GM12874 (cell line): ENCODE measurements at regions not wholly inside any gene's neighbourhood (a gene's known extent, or its start where the extent isn't known, plus 50 kb on each side); places are given as distances from the start of the nearest gene placed in this dataset.

ENCODE experiments used
- TF ChIP-seq, protein P1 (sequence below): IDR thresholded peaks from 2 replicates; pipeline ENCODE4 v1.5.1; 2011; ENCODE audit warnings: low read depth, mild to moderate bottlenecking, control low read depth, low read length, moderate library complexity; ENCODE audit not compliant: insufficient read depth

DNA sequence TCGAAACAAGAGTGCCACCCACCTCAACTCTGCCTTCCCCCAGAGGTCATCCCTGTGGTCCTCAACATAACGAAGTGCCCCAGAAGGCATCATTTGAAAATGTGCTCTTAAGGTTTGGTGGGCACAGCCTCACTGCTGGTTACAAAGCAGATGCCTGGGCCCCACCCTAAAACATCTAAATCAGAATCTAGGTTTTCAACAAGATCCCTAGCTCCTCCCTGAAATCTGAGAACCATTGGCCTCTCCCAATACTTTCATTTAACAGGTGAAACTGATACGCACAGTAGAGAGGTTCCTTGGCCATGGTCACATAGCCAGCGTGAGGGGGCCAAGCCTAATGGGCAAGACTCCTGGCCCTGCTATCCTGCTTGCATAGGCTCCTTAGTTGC lies 376.2 kb upstream of the CLINT1 start:
- TF ChIP-seq, protein P1, sequence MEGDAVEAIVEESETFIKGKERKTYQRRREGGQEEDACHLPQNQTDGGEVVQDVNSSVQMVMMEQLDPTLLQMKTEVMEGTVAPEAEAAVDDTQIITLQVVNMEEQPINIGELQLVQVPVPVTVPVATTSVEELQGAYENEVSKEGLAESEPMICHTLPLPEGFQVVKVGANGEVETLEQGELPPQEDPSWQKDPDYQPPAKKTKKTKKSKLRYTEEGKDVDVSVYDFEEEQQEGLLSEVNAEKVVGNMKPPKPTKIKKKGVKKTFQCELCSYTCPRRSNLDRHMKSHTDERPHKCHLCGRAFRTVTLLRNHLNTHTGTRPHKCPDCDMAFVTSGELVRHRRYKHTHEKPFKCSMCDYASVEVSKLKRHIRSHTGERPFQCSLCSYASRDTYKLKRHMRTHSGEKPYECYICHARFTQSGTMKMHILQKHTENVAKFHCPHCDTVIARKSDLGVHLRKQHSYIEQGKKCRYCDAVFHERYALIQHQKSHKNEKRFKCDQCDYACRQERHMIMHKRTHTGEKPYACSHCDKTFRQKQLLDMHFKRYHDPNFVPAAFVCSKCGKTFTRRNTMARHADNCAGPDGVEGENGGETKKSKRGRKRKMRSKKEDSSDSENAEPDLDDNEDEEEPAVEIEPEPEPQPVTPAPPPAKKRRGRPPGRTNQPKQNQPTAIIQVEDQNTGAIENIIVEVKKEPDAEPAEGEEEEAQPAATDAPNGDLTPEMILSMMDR: no peak

DNA sequence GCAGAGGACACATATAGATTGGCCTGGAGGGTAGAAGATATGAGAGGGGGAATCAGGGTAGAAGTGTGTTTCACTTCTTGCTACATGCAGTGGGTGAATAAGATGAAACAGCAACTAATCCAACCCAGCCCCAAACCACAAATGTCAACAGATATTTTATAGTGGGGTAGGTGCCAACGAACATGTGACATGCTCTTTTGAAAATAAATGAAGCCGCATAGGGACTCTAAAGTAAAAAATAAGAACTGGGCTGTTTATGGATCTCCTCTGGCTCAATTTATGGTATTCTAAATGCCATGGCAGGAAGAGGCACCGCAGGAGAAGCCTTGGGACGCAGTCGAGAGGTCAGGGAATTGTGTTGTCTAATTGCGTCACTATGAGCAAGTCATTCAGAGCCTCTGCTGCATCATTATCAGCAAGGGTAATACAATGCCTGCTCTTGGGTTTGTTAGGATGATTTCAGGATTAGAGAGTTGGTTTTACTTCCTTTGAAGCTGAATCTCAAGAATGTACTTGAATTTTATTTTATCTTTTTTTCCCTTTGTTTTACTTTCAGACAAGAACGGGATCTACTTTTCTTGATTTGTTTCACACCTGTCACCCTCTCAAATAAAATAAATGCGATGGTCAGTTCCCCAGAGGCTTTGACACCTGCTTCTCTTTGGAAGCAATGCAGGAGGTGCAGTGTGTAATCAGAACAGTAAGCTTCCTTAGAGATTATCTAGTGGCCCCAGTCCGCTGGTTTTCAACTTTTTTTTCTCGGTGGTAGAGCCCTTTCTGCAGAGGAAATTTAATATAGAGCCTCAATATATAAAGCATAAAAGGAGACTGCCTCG lies 375.6 kb upstream of the CLINT1 start:
- TF ChIP-seq, protein P1: no peak

DNA sequence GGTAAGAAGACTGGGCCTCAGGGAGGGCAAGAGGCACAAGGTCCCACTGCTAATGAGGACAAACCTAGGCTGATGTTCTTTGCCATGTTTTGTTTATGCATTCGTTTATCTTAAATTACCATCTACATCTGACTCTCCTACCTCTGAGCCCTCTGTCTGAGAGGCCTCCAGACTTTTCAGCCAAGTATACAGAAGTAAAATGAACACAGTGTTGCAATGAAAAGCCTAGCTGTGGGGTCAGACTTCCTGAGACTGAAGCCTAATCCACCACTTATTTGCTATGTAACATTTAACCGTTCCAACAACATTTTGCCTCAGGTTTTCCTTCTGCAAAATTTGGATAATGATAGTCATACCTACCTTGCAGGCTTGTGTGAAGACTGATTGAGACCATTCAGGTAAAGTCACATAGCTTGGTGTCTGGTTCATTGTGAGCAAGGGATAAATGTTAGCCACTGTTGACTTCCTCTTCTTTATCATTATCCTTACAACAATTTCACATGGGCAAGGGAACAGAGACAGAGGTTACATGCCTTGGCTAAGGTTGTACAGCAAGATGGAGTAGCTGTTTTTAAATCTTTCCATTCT lies 374.9 kb upstream of the CLINT1 start:
- TF ChIP-seq, protein P1: no peak

DNA sequence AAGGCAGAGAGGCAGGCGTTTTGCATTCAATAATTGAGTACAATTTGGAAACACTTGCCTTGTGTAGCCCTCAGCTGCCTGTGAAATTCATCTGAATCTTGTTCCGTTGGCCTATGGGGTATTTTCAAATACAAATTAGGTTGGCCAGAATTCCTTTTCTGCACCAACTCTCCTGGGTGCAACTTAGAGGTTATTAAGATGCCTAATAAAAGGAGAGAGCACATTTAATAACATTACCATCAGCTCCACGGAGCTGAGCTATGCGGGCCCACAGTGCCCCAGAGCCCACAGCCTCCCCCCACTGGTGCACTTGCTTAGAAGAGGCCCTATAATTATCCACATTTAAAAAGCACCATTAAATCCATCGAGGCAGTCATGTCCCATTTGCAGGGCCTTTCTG lies 367.6 kb upstream of the CLINT1 start:
- TF ChIP-seq, protein P1: no peak

DNA sequence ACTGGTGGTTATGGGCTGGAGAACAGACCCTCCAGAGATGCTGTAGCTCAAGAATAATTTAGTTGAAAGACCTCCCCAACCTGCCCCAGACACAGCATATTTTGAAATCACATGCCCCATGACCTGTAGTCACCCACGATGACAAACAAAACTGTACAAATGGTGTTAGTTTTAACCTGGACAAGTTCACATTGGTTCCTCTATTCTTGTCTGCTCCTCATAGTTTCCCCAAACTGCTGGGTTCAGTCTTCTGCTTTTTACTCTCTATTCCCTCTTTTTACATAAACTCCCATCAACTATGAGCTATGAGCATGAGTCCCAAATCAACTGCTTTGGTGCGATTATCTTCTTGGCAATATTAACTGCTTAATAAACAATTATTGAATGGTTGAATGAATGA lies 365.3 kb upstream of the CLINT1 start:
- TF ChIP-seq, protein P1: no peak

DNA sequence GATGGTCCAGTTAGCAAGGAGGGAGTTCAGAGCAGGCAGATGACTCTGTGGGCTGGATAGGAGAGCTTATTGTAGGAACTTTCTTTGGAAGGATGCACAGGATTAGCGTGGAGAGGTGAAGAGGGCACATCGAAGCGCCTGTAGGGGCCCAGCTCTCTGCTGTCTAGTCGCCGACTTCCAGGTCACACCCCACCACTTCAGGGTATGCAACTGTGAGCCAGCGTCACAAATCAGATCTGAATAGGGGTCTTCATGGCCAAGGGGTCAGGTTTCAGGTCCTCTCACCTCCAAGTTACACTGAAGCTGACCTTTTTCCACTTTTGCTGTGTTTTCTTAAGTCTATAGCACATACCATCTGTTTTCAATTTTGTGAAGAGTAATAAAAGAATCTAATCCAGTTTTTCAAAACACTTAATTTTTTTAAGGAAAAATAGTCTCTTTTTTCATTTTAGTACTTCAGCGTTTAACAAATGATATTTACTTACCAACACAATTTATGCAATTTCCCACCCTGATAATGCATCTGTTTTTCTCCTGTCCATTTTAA lies 364.2 kb upstream of the CLINT1 start:
- TF ChIP-seq, protein P1: no peak

DNA sequence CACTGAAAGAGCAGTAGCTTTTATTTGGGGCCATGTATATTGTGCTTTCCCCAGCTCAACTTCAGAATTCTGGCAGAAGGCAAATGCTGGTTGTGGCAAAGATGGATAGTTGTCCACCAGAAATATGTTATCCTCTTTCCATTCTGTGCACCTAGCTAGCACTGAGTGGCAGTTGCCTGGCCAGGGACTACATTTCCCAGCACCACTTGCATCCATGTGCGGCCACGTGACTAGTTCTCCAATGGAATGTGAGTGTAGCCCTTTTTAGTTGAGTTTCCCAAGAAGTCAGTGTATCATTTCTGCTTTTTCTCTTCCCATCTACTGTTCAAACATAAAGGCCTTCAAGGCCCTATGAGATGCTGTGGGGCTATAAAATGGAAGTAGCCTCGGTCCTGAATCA lies 354.0 kb upstream of the CLINT1 start:
- TF ChIP-seq, protein P1: no peak
